HG02763 (cell line): ENCODE measurements at regions not wholly inside any gene's neighbourhood (a gene's known extent, or its start where the extent isn't known, plus 50 kb on each side); places are given as distances from the start of the nearest gene placed in this dataset.

Source experiments
- ATAC-seq: cut with Tn5 transposase; IDR thresholded peaks from one replicate; pipeline ENCODE4 v1.9.1; 2021; ENCODE audit warnings: mild to moderate bottlenecking, moderate library complexity; ENCODE audit not compliant: unreplicated experiment

GRCh38 chr3:7793786-7794185 lies 707.8 kb upstream of the LMCD1 start:
- ATAC-seq: no peak

DNA sequence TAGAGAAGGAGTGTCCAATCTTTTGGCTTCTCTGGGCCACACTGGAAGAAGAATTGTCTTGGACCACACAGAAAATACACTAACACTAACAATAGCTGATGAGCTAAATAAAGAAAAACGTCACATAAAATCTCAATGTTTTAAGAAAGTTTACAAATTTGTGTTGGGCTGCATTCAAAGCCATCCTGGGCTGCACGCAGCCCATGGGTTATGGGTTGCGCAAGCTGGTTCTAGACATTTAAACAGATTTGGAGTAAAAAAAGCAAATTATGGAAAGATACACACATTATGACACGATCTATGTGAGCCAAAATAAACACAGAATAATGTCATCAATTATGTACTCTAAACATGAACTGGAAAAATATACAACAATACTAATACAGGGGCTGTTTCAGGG lies 703.3 kb upstream of the LMCD1 start:
- no peak for ATAC-seq

- ATAC-seq: no peak
These were observed 701.4 kb upstream of the LMCD1 start for GRCh38 chr3:7800006-7800780.

- ATAC-seq: no peak
These were observed 689.1 kb upstream of the LMCD1 start for GRCh38 chr3:7812490-7812889.

GRCh38 chr3:7813365-7813764 lies 688.3 kb upstream of the LMCD1 start:
- no peak for ATAC-seq

DNA sequence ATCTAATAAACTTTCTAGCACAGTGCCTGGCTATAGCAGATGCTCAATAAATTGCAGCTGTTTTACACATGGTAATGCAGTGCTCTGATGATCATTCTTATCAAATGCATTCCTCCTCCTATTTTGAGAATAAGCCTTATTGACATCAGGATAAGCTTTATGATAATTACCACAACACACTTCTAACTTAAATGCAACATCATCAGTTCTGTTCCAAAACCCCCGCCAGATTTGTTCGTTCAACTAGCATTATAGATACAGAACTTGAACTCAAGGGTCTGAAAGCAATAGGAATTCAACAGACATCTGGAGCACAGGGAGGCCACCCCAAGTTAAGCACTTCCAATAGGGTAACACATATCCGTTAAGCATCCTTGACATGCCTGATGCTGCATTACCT lies 684.4 kb upstream of the LMCD1 start:
- ATAC-seq: no peak

GRCh38 chr3:7820969-7821368 lies 680.7 kb upstream of the LMCD1 start:
- no peak for ATAC-seq

- no peak for ATAC-seq
These were observed 679.8 kb upstream of the LMCD1 start for GRCh38 chr3:7821858-7822257.

DNA sequence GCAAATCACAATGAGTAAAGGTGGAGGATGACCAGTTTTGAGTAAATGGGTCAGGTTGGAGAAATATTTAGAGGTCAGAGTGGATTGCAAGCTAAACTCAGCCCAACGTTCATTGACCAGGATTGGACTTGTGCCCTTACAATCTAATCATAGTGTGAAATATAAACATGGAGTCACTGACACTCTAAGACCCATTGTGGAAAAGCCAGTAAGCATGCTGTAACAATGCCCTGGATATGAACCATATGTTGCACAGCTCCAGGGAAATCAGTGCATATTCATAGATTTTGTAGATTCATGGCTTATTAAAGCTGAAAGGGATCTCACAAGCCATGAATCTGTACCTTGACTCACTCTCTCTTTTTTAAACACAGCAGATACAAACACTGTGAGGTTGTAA lies 660.2 kb upstream of the LMCD1 start:
- ATAC-seq: no peak

DNA sequence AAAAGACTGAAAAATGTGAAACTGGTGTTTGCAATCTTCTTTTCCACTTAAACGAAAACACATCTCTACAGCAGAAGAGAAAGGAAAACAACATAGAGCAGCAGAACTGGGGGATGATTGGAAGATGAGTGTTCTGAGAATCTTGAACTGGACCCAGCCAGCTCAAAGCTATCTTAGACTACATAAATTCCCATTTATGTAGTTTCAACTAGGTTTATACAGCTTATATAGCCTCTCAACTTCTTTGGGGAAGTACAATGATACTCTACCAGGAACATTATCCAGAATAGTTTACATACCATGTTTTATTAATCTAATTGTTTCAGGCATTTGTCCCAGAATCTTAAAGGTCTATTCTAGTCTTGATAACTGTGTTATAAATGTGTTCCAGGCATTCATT lies 658.2 kb upstream of the LMCD1 start:
- no peak for ATAC-seq

DNA sequence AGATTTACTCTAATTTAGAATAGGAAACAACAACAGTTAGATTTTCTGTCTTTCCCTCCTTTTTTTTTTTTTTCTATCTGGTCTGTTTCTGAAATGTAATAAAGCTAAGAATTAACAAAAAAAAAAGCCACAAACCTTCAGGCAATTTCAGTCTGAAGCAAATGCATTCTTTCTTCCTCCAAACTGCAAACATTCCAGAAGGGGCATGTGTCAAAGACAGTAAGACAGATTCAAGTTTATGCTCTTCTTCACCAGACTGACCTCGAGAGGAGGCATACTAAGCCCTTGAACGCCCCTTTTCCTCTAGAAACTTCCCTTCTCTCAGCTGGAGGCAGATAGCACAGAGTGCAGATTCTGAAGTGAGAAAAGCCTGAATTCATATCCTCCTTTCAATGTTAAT lies 654.6 kb upstream of the LMCD1 start:
- ATAC-seq: no peak

GRCh38 chr3:7847521-7847920 lies 654.1 kb upstream of the LMCD1 start:
- ATAC-seq: no peak

- ATAC-seq: no peak
These were observed 647.4 kb upstream of the LMCD1 start for GRCh38 chr3:7854266-7854665.

- ATAC-seq: no peak
These were observed 646.9 kb upstream of the LMCD1 start for GRCh38 chr3:7854721-7855120.

DNA sequence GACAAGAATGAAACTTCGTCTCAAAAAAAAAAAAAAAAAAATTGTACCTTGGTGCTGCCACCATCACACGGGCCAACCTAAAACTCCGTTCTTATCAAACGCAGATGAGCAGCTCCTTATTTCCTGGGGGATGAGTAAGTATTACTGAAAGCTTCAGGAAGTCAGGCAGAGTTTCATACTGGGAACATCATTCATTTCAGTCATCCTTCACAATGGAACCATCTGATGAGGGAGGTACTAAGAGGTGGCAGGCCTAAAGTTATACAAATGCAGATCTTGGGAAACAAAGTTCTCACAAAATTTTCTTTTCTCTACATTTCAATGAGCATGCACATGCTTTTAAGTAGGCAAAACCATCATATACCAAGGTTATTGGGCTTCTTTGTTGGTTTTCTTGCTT lies 636.0 kb upstream of the LMCD1 start:
- no peak for ATAC-seq

DNA sequence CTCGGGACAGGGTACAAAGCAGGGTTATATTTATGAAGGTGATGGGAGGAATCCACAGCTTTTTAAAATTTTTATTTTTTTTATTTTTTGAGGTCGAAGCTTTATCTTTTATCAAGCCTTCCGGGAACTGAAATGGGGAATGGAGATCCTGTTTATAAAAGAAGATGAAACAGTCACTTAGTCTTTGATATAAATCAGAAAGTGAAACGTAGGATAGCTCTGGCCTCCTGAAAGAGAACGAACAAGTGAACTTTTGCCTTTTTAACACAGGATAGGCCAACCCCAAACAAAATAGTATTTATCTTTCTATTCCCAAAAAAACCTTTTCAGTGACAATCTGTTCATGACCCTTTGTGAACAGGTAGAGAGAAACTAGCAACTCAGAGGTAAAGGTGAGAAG lies 634.0 kb upstream of the LMCD1 start:
- no peak for ATAC-seq

DNA sequence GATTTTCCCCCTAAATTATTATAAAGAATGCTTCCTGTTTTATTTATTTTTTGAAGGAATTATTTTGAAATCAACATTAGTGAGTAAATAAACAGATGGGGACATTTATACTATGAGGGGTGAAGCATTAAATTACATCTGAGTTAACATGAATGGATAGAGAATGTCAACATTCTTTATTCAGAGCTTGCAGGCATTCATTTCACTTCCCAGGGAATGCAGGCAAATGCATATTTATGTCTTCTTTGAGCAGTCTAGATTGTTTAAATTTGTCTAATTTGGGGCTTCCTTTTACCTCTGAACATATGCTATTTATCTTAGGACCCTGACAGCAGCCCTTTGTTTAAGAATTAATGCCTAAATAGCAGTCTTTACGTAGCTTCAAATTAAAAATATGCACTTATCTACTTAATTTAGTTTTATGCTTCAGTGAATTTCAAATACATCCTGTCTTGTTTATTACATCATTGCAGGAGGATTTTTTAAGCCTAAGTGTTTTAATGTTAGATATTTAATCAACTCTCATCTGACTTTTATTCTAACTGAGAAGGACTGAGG lies 630.5 kb upstream of the LMCD1 start:
- ATAC-seq: no peak

DNA sequence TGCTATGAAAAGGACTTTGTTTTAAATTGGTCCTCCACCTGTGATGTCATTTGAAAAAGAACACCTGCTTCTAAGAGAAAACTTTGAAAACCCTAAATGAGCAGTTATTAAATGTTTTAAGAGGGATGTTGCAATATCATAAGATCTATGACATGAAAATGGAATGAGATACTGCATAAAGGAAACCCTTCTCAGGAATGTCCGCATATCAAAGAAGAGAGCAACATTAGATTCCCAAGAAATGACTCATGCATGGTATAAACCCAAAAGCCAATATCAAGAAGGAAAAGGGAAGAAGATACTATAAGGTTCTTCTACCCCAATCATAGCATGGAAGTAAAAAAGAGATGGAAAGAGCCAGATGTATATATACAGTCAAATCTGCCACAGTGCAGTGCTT lies 627.5 kb upstream of the LMCD1 start:
- no peak for ATAC-seq

DNA sequence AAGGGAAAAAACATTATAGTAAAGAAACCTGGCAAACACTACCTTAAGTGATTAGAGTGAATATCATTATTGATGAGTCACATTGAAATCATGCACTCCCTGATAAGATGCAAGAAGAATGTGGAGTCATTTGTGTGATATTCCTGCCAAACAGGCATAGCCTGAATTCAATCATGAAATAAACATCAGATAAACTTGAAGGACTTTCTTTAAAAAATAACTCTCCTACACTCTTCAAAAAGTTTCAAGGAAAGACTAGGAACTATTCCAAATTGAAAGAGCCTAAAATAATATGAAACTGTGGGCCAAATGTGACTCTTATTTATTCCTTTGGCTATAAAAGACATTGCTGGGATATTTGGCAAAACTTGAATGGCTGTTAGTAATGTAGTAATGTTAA lies 625.7 kb upstream of the LMCD1 start:
- ATAC-seq: no peak

GRCh38 chr3:7876741-7877297 lies 624.8 kb upstream of the LMCD1 start:
- ATAC-seq: no peak

DNA sequence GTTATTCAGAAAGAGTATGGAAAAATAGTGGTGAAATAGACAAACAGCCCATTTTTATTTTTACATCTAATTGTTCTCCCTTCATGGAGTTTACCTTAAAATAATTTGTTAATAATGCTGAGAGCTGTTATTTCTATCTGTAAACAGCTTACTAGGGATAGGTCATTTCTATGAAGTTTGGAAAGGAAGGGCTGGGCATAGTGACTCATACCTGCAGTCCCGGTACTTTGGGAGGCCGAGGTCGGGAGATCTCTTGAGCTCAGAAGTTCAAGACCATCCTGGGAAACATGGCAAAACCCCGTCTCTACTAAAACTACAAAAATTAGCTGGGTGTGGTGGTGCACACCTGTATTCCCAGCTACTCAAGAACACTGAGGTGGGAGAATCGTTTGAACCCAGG lies 624.3 kb upstream of the LMCD1 start:
- no peak for ATAC-seq

DNA sequence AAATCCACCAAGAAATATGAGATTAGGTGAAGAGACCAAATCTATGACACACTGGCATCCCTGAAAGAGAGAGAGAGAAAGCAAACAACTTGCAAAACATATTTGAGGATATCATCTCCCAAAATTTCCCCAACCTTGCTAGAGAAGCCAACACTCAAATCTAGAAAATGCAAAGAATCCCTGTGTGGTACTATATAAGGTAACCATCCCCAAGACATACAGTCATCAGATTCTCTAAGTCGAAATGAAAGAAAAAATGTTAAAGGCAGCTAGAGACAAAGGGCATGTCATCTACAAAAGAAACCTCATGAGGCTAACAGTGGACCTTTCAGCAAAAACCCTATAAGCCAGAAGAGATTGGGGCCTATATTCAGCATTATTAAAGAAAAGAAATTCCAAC lies 622.1 kb upstream of the LMCD1 start:
- ATAC-seq: no peak

DNA sequence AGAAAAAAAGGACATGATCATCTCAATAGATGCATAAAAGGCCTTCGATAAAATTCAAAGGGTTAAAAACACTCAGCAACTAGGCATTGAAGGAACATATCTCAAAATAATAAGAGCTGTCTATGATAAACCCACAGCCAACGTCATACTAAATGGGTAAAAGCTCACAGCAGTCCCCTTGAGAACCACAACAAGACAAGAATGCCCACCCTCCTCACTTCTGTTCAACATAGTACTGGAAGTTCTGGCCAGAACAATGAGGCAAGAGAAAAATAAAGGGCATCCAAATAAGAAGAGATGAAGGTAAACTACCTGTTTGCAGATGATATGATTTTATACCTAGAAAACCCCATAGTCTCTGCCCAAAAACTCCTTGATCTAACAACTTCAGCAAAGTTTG lies 619.7 kb upstream of the LMCD1 start:
- ATAC-seq: no peak
